Upper lobe of left lung (tissue), 4 donors: ENCODE measurements at regions not wholly inside any gene's neighbourhood (a gene's known extent, or its start where the extent isn't known, plus 50 kb on each side); places are given as distances from the start of the nearest gene placed in this dataset.

Experiments
- CTCF ChIP-seq, 6 experiments: fragments of 450-650 bp in 4 of 6; fragments of 200-600 bp in 2 of 6; sonication (generic) in 2 of 6; IDR thresholded peaks; one replicate each; pipeline ENCODE4 v1.5.1; 2016 to 2019; ENCODE audit warnings: antibody characterized with exemption in 6 of 6
- POLR2A ChIP-seq, 4 donors: fragments of 450-650 bp; IDR thresholded peaks; one replicate each; pipeline ENCODE4 v1.5.1; 2016 to 2017; ENCODE audit warnings: antibody characterized with exemption in 4 of 4, mild to moderate bottlenecking in 2 of 4
- POLR2AphosphoS5 ChIP-seq, 2 donors: sonication (generic); formaldehyde crosslinking; IDR thresholded peaks; one replicate each; pipeline ENCODE4 v1.5.1; 2017; ENCODE audit warnings: antibody characterized with exemption in 2 of 2

- TF ChIP-seq CTCF (IDR thresholded peaks at IDR 0.05) (no peak), POLR2A (IDR thresholded peaks at IDR 0.05) (no peak), POLR2AphosphoS5 (IDR thresholded peaks at IDR 0.05) (no peak)
These were observed 977.3 kb upstream of the ACVR2A start for GRCh38 chr2:146867477-146867986.
